Astrocyte of the cerebellum (primary cell): ENCODE measurements at regions not wholly inside any gene's neighbourhood (a gene's known extent, or its start where the extent isn't known, plus 50 kb on each side); places are given as distances from the start of the nearest gene placed in this dataset.

Experiments used
- DNase-seq: peaks from one replicate; pipeline ENCODE4 v3.0.0-alpha.2; 2011; ENCODE audit warnings: low read depth
- H3K4me3 ChIP-seq: 2 replicates; pipeline ENCODE4 v1.5.1; 2011; ENCODE audit warnings: mild to moderate bottlenecking, low read depth, low read length, moderate library complexity
- CTCF ChIP-seq: IDR thresholded peaks from 2 replicates; pipeline ENCODE4 v1.5.1; 2012; ENCODE audit warnings: low read length, low read depth, moderate library complexity, mild to moderate bottlenecking; ENCODE audit errors: missing control alignments
- in situ Hi-C: cut with HindIII; loops from 2 replicates; pipeline ENCODE4 v1.10.0; 2017; ENCODE audit warnings: low sequenced_read_pairs

GRCh38 chr14:104262515-104263514 is 124.4 kb downstream of the KIF26A start:
- no peak overlapping the region for H3K4me3 ChIP-seq
- no peak for DNase-seq
- TF ChIP-seq CTCF, result no peak
- in situ Hi-C loops, result no loop called here

- DNase-seq, result no peak
- in situ Hi-C loops, result no loop called here
Measured at GRCh38 chr14:104263675-104264358, 125.4 kb downstream of the KIF26A start.

GRCh38 chr14:104264495-104265265 is 126.3 kb downstream of the KIF26A start:
- TF ChIP-seq CTCF, result no peak
- H3K4me3 ChIP-seq, result no peak overlapping the region
- in situ Hi-C loops, result no loop called here
- DNase-seq, result no peak

More at GRCh38 chr14:104263675-104264358, 125.4 kb downstream of the KIF26A start:
- no peak for TF ChIP-seq CTCF
- no peak overlapping the region for H3K4me3 ChIP-seq

- TF ChIP-seq CTCF, result no peak
- in situ Hi-C loops, result no loop called here
- DNase-seq, result no peak
- H3K4me3 ChIP-seq, result no peak overlapping the region
Measured at GRCh38 chr14:104265918-104266630, 127.7 kb downstream of the KIF26A start.

- DNase-seq, result no peak
- no peak for TF ChIP-seq CTCF
- in situ Hi-C loops, result no loop called here
Measured at GRCh38 chr14:104266631-104267575, 128.5 kb downstream of the KIF26A start.

More at GRCh38 chr14:104266631-104267575, 128.5 kb downstream of the KIF26A start:
- H3K4me3 ChIP-seq, result no peak overlapping the region
